IMR-90 (cell line): ENCODE measurements at regions not wholly inside any gene's neighbourhood (a gene's known extent, or its start where the extent isn't known, plus 50 kb on each side); places are given as distances from the start of the nearest gene placed in this dataset.

ENCODE experiments used
- ATAC-seq: fragments of 200-7000 bp; cut with Tn5 transposase; 2 replicates; pipeline ENCODE4 v1.9.1; 2020; ENCODE audit warnings: low read depth, mild to moderate bottlenecking, moderate library complexity
- BruUV-seq: library from RNA; stranded (reverse); fragments of 400-500 nt; replicated peaks from 2 replicates; lab custom pipeline; 2021; lab: Mats Ljungman, UMichigan
- CTCF ChIA-PET: fragments of 300-600 bp; formaldehyde crosslinking; extraction: SDS; loops from one replicate; lab custom pipeline; 2021; ENCODE audit warnings: antibody characterized with exemption; lab: Yijun Ruan, JAX
- POLR2A ChIA-PET: fragments of 300-600 bp; sonication (Branson Sonifier 250); formaldehyde crosslinking; loops from one replicate; lab custom pipeline; 2022; ENCODE audit warnings: antibody characterized with exemption; ENCODE audit not compliant: unreplicated experiment; lab: Charles Lee
- DNase-seq: peaks from one replicate; pipeline ENCODE4 v3.0.0; 2013
- H2AFZ ChIP-seq: replicated peaks from 2 replicates; pipeline ENCODE3; 2013; ENCODE audit warnings: low read length, mild to moderate bottlenecking; ENCODE audit not compliant: poor library complexity
- H2AK5ac ChIP-seq: 2 replicates; pipeline ENCODE4 v1.6.1; 2013; ENCODE audit warnings: low read depth, low read length, inconsistent platforms
- H2AK9ac ChIP-seq: replicated peaks from 2 replicates; pipeline ENCODE3; 2013; ENCODE audit warnings: mild to moderate bottlenecking, low read depth, low read length, moderate library complexity; ENCODE audit not compliant: poor library complexity
- H2BK120ac ChIP-seq: 2 replicates; pipeline ENCODE4 v1.6.1; 2013; ENCODE audit warnings: low read depth, low read length, inconsistent platforms
- H2BK15ac ChIP-seq: 3 replicates; pipeline ENCODE4 v1.6.1; 2013; ENCODE audit warnings: low read depth, low read length, inconsistent platforms
- H2BK20ac ChIP-seq: 2 replicates; pipeline ENCODE4 v1.6.1; 2013; ENCODE audit warnings: low read depth, mild to moderate bottlenecking, inconsistent platforms, low read length, moderate library complexity
- H2BK5ac ChIP-seq: 2 replicates; pipeline ENCODE4 v1.6.1; 2013; ENCODE audit warnings: mild to moderate bottlenecking, low read depth, low read length, inconsistent platforms; ENCODE audit not compliant: poor library complexity, severe bottlenecking
- H3K14ac ChIP-seq: replicated peaks from 2 replicates; pipeline ENCODE4 v1.6.1; 2013; ENCODE audit warnings: low read depth, low read length, inconsistent platforms
- H3K18ac ChIP-seq: 2 replicates; pipeline ENCODE4 v1.6.1; 2013; ENCODE audit warnings: low read depth, low read length, control low read depth
- H3K23ac ChIP-seq: 2 replicates; pipeline ENCODE4 v1.6.1; 2013; ENCODE audit warnings: low read depth, low read length, inconsistent platforms
- H3K27ac ChIP-seq: 2 replicates; pipeline ENCODE4 v1.5.1; 2013; ENCODE audit warnings: mild to moderate bottlenecking, control low read depth, low read length; ENCODE audit not compliant: insufficient read depth
- H3K27me3 ChIP-seq: 2 replicates; pipeline ENCODE4 v1.6.1; 2013; ENCODE audit warnings: low read length; ENCODE audit not compliant: control insufficient read depth, insufficient read depth
- H3K36me3 ChIP-seq: 2 replicates; pipeline ENCODE4 v1.6.1; 2013; ENCODE audit warnings: low read length, mixed read lengths; ENCODE audit not compliant: control insufficient read depth, insufficient read depth
- H3K4ac ChIP-seq: 2 replicates; pipeline ENCODE4 v1.6.1; 2013; ENCODE audit warnings: low read depth, low read length, inconsistent platforms
- H3K4me1 ChIP-seq: 2 replicates; pipeline ENCODE4 v1.6.1; 2013; ENCODE audit warnings: low read length, mixed read lengths; ENCODE audit not compliant: control insufficient read depth, insufficient read depth
- H3K4me2 ChIP-seq: 2 replicates; pipeline ENCODE4 v1.6.1; 2013; ENCODE audit warnings: low read depth, mild to moderate bottlenecking, control low read depth, low read length, moderate library complexity
- H3K4me3 ChIP-seq: 2 replicates; pipeline ENCODE4 v1.5.1; 2013; ENCODE audit warnings: low read depth, mild to moderate bottlenecking, control low read depth, low read length, moderate library complexity; ENCODE audit not compliant: insufficient read depth
- H3K56ac ChIP-seq: 2 replicates; pipeline ENCODE4 v1.6.1; 2013; ENCODE audit warnings: low read length, inconsistent platforms; ENCODE audit not compliant: insufficient read depth; ENCODE audit errors: extremely low read depth
- H3K79me1 ChIP-seq, 2 experiments: 2 replicates each; pipeline ENCODE4 v1.6.1; 2013; ENCODE audit warnings: low read length in 2 of 2, inconsistent platforms in 1 of 2, low read depth in 1 of 2
- H3K9ac ChIP-seq: 2 replicates; pipeline ENCODE4 v1.6.1; 2013; ENCODE audit warnings: low read depth, low read length, control low read depth
- H3K9me1 ChIP-seq: 2 replicates; pipeline ENCODE4 v1.6.1; 2013; ENCODE audit warnings: low read length, inconsistent platforms; ENCODE audit not compliant: insufficient read depth
- H3K9me3 ChIP-seq: 2 replicates; pipeline ENCODE4 v1.6.1; 2013; ENCODE audit warnings: low read length; ENCODE audit not compliant: control insufficient read depth, insufficient read depth
- H4K20me1 ChIP-seq: 2 replicates; pipeline ENCODE4 v1.6.1; 2013; ENCODE audit warnings: low read length, inconsistent platforms; ENCODE audit not compliant: insufficient read depth
- H4K5ac ChIP-seq: 2 replicates; pipeline ENCODE4 v1.6.1; 2013; ENCODE audit warnings: mild to moderate bottlenecking, low read depth, low read length, control low read depth
- H4K8ac ChIP-seq, 2 experiments: 2 replicates each; pipeline ENCODE4 v1.6.1; 2013; ENCODE audit warnings: low read depth in 2 of 2, low read length in 2 of 2, control low read depth in 1 of 2, inconsistent platforms in 1 of 2
- H4K91ac ChIP-seq: 2 replicates; pipeline ENCODE4 v1.6.1; 2013; ENCODE audit warnings: low read depth, low read length, inconsistent platforms; ENCODE audit not compliant: insufficient read depth
- FOS ChIP-seq: fragments of 150-350 bp; IDR thresholded peaks from 2 replicates; pipeline ENCODE4 v1.6.1; 2016; ENCODE audit warnings: low read depth, low read length
- MAZ ChIP-seq: IDR thresholded peaks from 2 replicates; pipeline ENCODE4 v1.6.1; 2012; ENCODE audit warnings: low read depth, mild to moderate bottlenecking, low read length, improper control_type of control experiment, moderate library complexity, borderline replicate concordance
- MXI1 ChIP-seq: IDR thresholded peaks from 2 replicates; pipeline ENCODE4 v1.6.1; 2012; ENCODE audit warnings: low read depth, mild to moderate bottlenecking, low read length, moderate library complexity, borderline replicate concordance
- WGBS, 2 experiments: methylation state at CpG; one replicate each; pipeline versions ENCODE4 v1.1.5 to v1.1.7; 2013; ENCODE audit warnings: missing lambda C conversion rate in 2 of 2; ENCODE audit not compliant: insufficient read length in 1 of 2; ENCODE audit errors: extremely low coverage in 2 of 2; 5-methylcytosine and 5-hydroxymethylcytosine counted together
- dilution Hi-C: fragments of 300-500 bp; cut with HindIII; formaldehyde crosslinking; loops from one replicate; pipeline ENCODE4 v1.14.3; 2018; ENCODE audit warnings: low sequenced_read_pairs; ENCODE audit not compliant: unreplicated experiment
- in situ Hi-C: fragments of 300-500 bp; cut with MboI; formaldehyde crosslinking; loops from 3 replicates; pipeline ENCODE4 v1.14.3; 2019; ENCODE audit warnings: low sequenced_read_pairs, inconsistent platforms, mixed read lengths
- intact Hi-C: fragments of 100-400 bp; cut with micrococcal nuclease; formaldehyde crosslinking; loops from 2 replicates; pipeline ENCODE4 v1.10.0; 2022
- TF ChIP-seq, protein P1 (sequence below): fragments of 150-350 bp; IDR thresholded peaks from 2 replicates; pipeline ENCODE4 v1.6.1; 2017; ENCODE audit warnings: mild to moderate bottlenecking, antibody characterized with exemption, low read length, low read depth

DNA sequence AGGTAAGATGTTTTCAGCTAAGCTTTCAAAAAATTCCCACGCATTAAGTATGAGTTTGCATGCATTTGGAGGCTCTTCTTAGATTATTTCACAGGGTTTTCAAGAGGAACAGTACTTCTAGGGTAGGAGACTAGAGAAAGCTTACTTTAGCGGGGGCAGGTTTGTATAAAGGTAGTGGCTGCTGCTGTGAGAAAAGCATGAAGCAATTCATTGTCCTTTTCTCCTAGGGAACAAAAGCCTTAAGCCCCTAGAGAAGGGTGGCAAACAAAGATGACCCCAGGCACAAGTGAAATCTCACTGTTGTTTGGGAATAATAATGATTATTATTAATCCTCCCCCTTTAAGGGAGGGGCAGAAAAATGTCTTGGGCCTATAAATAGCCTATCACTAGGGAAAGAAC, 310.7 kb downstream of the DIPK2A start:
- no peak overlapping the region for H3K9ac ChIP-seq
- H3K36me3 ChIP-seq = no peaks in the 10 kb centered on the region
- in situ Hi-C loops = no loop called here
- no TSS peak for BruUV-seq
- H3K4ac ChIP-seq = no peak overlapping the region
- no peak for DNase-seq
- H2BK15ac ChIP-seq = no peak overlapping the region
- H3K56ac ChIP-seq = no peak overlapping the region
- no peak overlapping the region for H3K18ac ChIP-seq
- TF ChIP-seq MAZ (no peak), FOS (no peak), MXI1 (no peak)
- TF ChIP-seq, protein P1, sequence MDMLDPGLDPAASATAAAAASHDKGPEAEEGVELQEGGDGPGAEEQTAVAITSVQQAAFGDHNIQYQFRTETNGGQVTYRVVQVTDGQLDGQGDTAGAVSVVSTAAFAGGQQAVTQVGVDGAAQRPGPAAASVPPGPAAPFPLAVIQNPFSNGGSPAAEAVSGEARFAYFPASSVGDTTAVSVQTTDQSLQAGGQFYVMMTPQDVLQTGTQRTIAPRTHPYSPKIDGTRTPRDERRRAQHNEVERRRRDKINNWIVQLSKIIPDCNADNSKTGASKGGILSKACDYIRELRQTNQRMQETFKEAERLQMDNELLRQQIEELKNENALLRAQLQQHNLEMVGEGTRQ = no peak
- no peak overlapping the region for H2BK120ac ChIP-seq
- H3K4me1 ChIP-seq = no peaks in the 10 kb centered on the region
- CTCF ChIA-PET = no interaction called here
- no peak overlapping the region for H4K91ac ChIP-seq
- H3K27me3 ChIP-seq = no peaks in the 10 kb centered on the region
- H2BK5ac ChIP-seq = no peak overlapping the region
- H3K4me2 ChIP-seq = no peak overlapping the region
- H4K5ac ChIP-seq = no peak overlapping the region
- no peaks in the 10 kb centered on the region for H3K9me1 ChIP-seq
- POLR2A ChIA-PET = no interaction called here
- no peak overlapping the region for H2BK20ac ChIP-seq
- dilution Hi-C loops = no loop called here
- H3K23ac ChIP-seq = no peak overlapping the region
- no peak overlapping the region for H3K27ac ChIP-seq
- no peak overlapping the region for H2AK9ac ChIP-seq
- ATAC-seq = no peak
- WGBS, 2 experiments = no CpG with 5 or more reads among the region's 2 CpGs
- no peaks in the 10 kb centered on the region for H4K20me1 ChIP-seq
- intact Hi-C loops = no loop called here
- H2AFZ ChIP-seq = no peak overlapping the region
- no peak overlapping the region for H2AK5ac ChIP-seq
- H3K79me1 ChIP-seq = no peaks in the 10 kb centered on the region
- no peak overlapping the region for H4K8ac ChIP-seq
- no peaks in the 10 kb centered on the region for H3K9me3 ChIP-seq
- H3K4me3 ChIP-seq = no peak overlapping the region
- H3K14ac ChIP-seq = no peak overlapping the region
